Natural killer cell (primary cell): ENCODE measurements at regions not wholly inside any gene's neighbourhood (a gene's known extent, or its start where the extent isn't known, plus 50 kb on each side); places are given as distances from the start of the nearest gene placed in this dataset.

Experiments used
- ATAC-seq, 3 donors: fragments of 150-1000 bp in 2 of 3; fragments of 200-7000 bp in 1 of 3; cut with Tn5 transposase; 1 replicate in 1 of 3; 2 replicates in 2 of 3; pipeline ENCODE4 v1.10.0; 2021; ENCODE audit warnings: mild to moderate bottlenecking in 2 of 3, moderate library complexity in 2 of 3
- DNase-seq, 2 donors: peaks; one replicate each; pipeline versions ENCODE4 v3.0.0 to v3.0.0-alpha.2; 2013 to 2021; ENCODE audit warnings: mixed read lengths in 1 of 2
- H3K27ac ChIP-seq: one replicate; pipeline ENCODE4 v1.5.1; 2013; ENCODE audit warnings: mild to moderate bottlenecking, low read length
- H3K27me3 ChIP-seq: one replicate; pipeline ENCODE4 v1.6.1; 2013; ENCODE audit warnings: low read length; ENCODE audit not compliant: control insufficient read depth, insufficient read depth
- H3K36me3 ChIP-seq: one replicate; pipeline ENCODE4 v1.6.1; 2013; ENCODE audit warnings: low read length; ENCODE audit not compliant: control insufficient read depth, insufficient read depth
- H3K4me1 ChIP-seq: one replicate; pipeline ENCODE4 v1.6.1; 2013; ENCODE audit warnings: low read length; ENCODE audit not compliant: control insufficient read depth, insufficient read depth
- H3K4me3 ChIP-seq: one replicate; pipeline ENCODE4 v1.5.1; 2013; ENCODE audit warnings: low read length
- H3K9me3 ChIP-seq: one replicate; pipeline ENCODE4 v1.6.1; 2013; ENCODE audit warnings: low read length; ENCODE audit not compliant: control insufficient read depth, insufficient read depth
- H3K27ac Mint-ChIP-seq, 2 donors: one replicate each; pipeline ENCODE4 v1.8.0; 2022; ENCODE audit warnings: mild to moderate bottlenecking in 2 of 2, mixed read lengths in 2 of 2, moderate library complexity in 1 of 2
- H3K27me3 Mint-ChIP-seq, 2 donors: one replicate each; pipeline ENCODE4 v1.8.0; 2022; ENCODE audit warnings: low read depth in 2 of 2, mixed read lengths in 2 of 2
- H3K36me3 Mint-ChIP-seq: one replicate; pipeline ENCODE4 v1.8.0; 2022; ENCODE audit warnings: mixed read lengths
- H3K4me1 Mint-ChIP-seq, 2 donors: one replicate each; pipeline ENCODE4 v1.8.0; 2022; ENCODE audit warnings: mixed read lengths in 2 of 2
- H3K4me3 Mint-ChIP-seq: one replicate; pipeline ENCODE4 v1.8.0; 2022; ENCODE audit warnings: mild to moderate bottlenecking, moderate library complexity, mixed read lengths
- H3K9me3 Mint-ChIP-seq, 2 donors: one replicate each; pipeline ENCODE4 v1.8.0; 2022; ENCODE audit warnings: mixed read lengths in 2 of 2
- CTCF ChIP-seq: fragments of 200-600 bp; IDR thresholded peaks from one replicate; pipeline ENCODE4 v1.8.0; 2022; ENCODE audit warnings: antibody characterized with exemption
- WGBS: methylation state at CpG from one replicate; pipeline ENCODE4 v1.1.7; 2013; ENCODE audit warnings: missing lambda C conversion rate; ENCODE audit not compliant: insufficient coverage; 5-methylcytosine and 5-hydroxymethylcytosine counted together
- intact Hi-C: fragments of 100-400 bp; cut with micrococcal nuclease; formaldehyde crosslinking; loops from one replicate; pipeline ENCODE4 v1.14.2; 2022

- Histone ChIP-seq H3K27me3 (no peaks in the 10 kb centered on the region), H3K9me3 (no peaks in the 10 kb centered on the region), H3K4me3 (no peak overlapping the region), H3K4me1 (no peaks in the 10 kb centered on the region), H3K36me3 (no peaks in the 10 kb centered on the region), H3K27ac (no peak overlapping the region)
- no peak for TF ChIP-seq CTCF
- no peak for DNase-seq
- 89% methylated on average over 3 of the region's 6 CpGs for WGBS
- no peaks in the 10 kb centered on the region for H3K9me3 Mint-ChIP-seq
- intact Hi-C loops = no loop called here
- H3K27me3 Mint-ChIP-seq = peaks cover 10% of the 10 kb centered on the region in 2 donors
- H3K27ac Mint-ChIP-seq = no peak overlapping the region
- no peak for ATAC-seq
- no peaks in the 10 kb centered on the region for H3K36me3 Mint-ChIP-seq
- H3K4me3 Mint-ChIP-seq = no peak overlapping the region
- no peaks in the 10 kb centered on the region for H3K4me1 Mint-ChIP-seq
These were observed 112.5 kb upstream of the CACHD1 start for GRCh38 chr1:64357422-64357821.

DNA sequence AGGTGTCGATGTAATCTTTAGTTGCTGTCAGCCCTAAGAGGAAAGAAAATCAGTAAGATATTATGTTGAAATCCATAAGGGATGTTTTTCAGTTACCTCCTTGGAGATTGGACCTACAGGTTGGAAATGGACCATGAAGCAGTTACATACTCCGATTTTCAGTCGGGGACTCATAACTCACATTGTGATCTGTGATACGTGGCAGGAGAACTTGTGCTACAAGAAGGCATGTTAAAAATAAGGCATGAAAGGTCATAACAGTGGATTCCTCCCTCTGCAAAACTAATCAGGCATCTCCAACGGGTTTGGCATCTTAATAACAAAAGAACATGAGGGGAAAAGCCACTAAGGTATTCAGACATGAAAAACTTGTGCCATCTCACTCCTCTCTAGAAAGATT is 111.2 kb upstream of the CACHD1 start:
- Histone ChIP-seq H3K4me1 (no peaks in the 10 kb centered on the region), H3K27ac (no peak overlapping the region), H3K4me3 (no peak overlapping the region), H3K27me3 (no peaks in the 10 kb centered on the region), H3K36me3 (no peaks in the 10 kb centered on the region), H3K9me3 (no peaks in the 10 kb centered on the region)
- intact Hi-C loops = no loop called here
- DNase-seq (no peak), ATAC-seq (no peak)
- H3K27me3 Mint-ChIP-seq = peaks cover 10% of the 10 kb centered on the region in 2 donors
- TF ChIP-seq CTCF = no peak
- no peak overlapping the region for H3K4me3 Mint-ChIP-seq
- 91% methylated on average over 5 of the region's 5 CpGs for WGBS
- H3K4me1 Mint-ChIP-seq = no peaks in the 10 kb centered on the region
- H3K36me3 Mint-ChIP-seq = no peaks in the 10 kb centered on the region
- no peak overlapping the region for H3K27ac Mint-ChIP-seq
- no peaks in the 10 kb centered on the region for H3K9me3 Mint-ChIP-seq

DNA sequence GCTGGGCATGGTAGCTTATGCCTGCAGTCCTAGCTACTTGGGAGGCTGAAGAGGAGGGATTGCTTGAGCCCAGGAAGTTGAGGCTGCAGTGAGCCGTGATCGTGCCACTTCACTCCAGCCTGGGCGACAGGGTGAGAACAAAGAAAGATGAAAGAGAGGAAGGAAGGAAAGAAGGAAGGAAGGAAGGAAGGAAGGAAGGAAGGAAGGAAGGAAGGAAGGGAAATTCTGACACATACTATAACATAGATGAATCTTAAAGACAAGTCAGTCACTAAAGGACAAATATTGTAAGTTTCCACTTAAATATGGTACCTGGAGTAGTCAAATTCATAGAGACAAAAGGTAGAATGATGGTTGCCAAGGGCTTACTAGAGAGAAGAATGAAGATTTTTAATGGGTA is 108.0 kb upstream of the CACHD1 start:
- H3K36me3 Mint-ChIP-seq = no peaks in the 10 kb centered on the region
- peaks cover 2 to 22% of the 10 kb centered on the region in 2 donors for H3K27me3 Mint-ChIP-seq
- no peak overlapping the region for H3K27ac Mint-ChIP-seq
- intact Hi-C loops = no loop called here
- H3K9me3 Mint-ChIP-seq = no peaks in the 10 kb centered on the region
- Histone ChIP-seq H3K27me3 (no peaks in the 10 kb centered on the region), H3K4me1 (no peaks in the 10 kb centered on the region), H3K4me3 (no peak overlapping the region), H3K27ac (no peak overlapping the region), H3K36me3 (no peaks in the 10 kb centered on the region), H3K9me3 (no peaks in the 10 kb centered on the region)
- H3K4me3 Mint-ChIP-seq = no peak overlapping the region
- no peaks in the 10 kb centered on the region for H3K4me1 Mint-ChIP-seq
- WGBS = 77% methylated on average over 3 of the region's 3 CpGs
- ATAC-seq (no peak), DNase-seq (no peak)
- no peak for TF ChIP-seq CTCF

DNA sequence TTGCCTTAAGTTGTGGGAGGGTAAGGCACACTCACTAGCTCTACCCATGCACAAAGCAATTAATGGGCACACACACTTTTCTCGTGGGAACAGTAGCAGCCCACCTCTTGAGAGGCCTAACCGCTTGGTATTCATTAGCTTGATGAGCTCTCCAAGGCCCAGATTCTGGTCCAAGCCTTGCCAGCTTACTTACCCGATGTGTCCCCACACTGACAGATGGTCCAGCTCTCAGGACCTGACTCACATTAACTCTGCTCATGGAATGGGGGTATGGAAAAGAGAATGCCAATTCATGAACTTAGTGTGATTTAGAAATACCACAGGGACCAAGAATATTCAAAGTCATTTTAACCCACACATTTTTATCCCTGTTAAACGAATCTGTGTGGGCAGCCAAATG is 106.8 kb upstream of the CACHD1 start:
- no peaks in the 10 kb centered on the region for H3K36me3 Mint-ChIP-seq
- TF ChIP-seq CTCF = no peak
- Histone ChIP-seq H3K9me3 (no peaks in the 10 kb centered on the region), H3K27ac (no peak overlapping the region), H3K4me1 (no peaks in the 10 kb centered on the region), H3K4me3 (no peak overlapping the region), H3K36me3 (no peaks in the 10 kb centered on the region), H3K27me3 (no peaks in the 10 kb centered on the region)
- peaks cover 0 to 24% of the 10 kb centered on the region in 2 donors for H3K27me3 Mint-ChIP-seq
- DNase-seq = no peak
- no peak overlapping the region for H3K27ac Mint-ChIP-seq
- no peaks in the 10 kb centered on the region for H3K4me1 Mint-ChIP-seq
- WGBS = 83% methylated on average over 4 of the region's 4 CpGs
- H3K9me3 Mint-ChIP-seq = no peaks in the 10 kb centered on the region
- no peak for ATAC-seq
- intact Hi-C loops = no loop called here
- H3K4me3 Mint-ChIP-seq = no peak overlapping the region
